ENCODE measurements at regions not wholly inside any gene's neighbourhood (a gene's known extent, or its start where the extent isn't known, plus 50 kb on each side); places are given as distances from the start of the nearest gene placed in this dataset.

- TF ChIP-seq SP1 (IDR thresholded peaks at IDR 0.05) (no peak), FOXM1 (IDR thresholded peaks at IDR 0.05; ENCODE audit: borderline replicate concordance) (no peak), ELF4 (IDR thresholded peaks at IDR 0.05) (no peak), CTBP1 (IDR thresholded peaks at IDR 0.05; ENCODE audit: borderline replicate concordance) (no peak), ZNF384 (IDR thresholded peaks at IDR 0.05) (no peak), L3MBTL2 (conservative IDR thresholded peaks at IDR 0.05) (no peak)
These were observed 382.1 kb downstream of the KCNA4 start for GRCh38 chr11:29634744-29635143.
